Ovary (tissue), 7 donors: ENCODE measurements at regions not wholly inside any gene's neighbourhood (a gene's known extent, or its start where the extent isn't known, plus 50 kb on each side); places are given as distances from the start of the nearest gene placed in this dataset.

Source experiments
- DNase-seq, 5 donors: peaks; one replicate each; pipeline ENCODE4 v3.0.0-alpha.2; 2019 to 2020
- H3K27ac ChIP-seq, 2 donors: fragments of 200-600 bp; one replicate each; pipeline versions ENCODE4 v1.5.1 to v1.8.0; 2019 to 2022
- H3K27me3 ChIP-seq: fragments of 200-600 bp; one replicate; pipeline ENCODE4 v1.8.0; 2022
- H3K36me3 ChIP-seq: fragments of 200-600 bp; sonication (generic); one replicate; pipeline ENCODE4 v1.5.1; 2019
- H3K4me1 ChIP-seq: one replicate; pipeline ENCODE4 v1.8.1; 2013; ENCODE audit warnings: mild to moderate bottlenecking, moderate library complexity; ENCODE audit not compliant: insufficient read depth
- H3K4me3 ChIP-seq: fragments of 200-600 bp; sonication (generic); one replicate; pipeline ENCODE4 v1.5.1; 2017
- H3K9me3 ChIP-seq, 2 donors: fragments of 200-600 bp in 1 of 2; sonication (generic) in 1 of 2; one replicate each; pipeline versions ENCODE4 v1.5.1 to v1.8.1; 2013 to 2019; ENCODE audit warnings: mild to moderate bottlenecking in 1 of 2, moderate library complexity in 1 of 2
- CTCF ChIP-seq, 3 donors: fragments of 450-650 bp in 2 of 3; fragments of 200-600 bp in 1 of 3; IDR thresholded peaks; one replicate each; pipeline versions ENCODE4 v1.5.1 to v1.8.0; 2016 to 2022; ENCODE audit warnings: antibody characterized with exemption in 3 of 3, mild to moderate bottlenecking in 1 of 3
- EP300 ChIP-seq: sonication (generic); formaldehyde crosslinking; IDR thresholded peaks from one replicate; pipeline ENCODE4 v1.6.1; 2017; ENCODE audit warnings: antibody characterized with exemption
- POLR2A ChIP-seq: fragments of 450-650 bp; IDR thresholded peaks from one replicate; pipeline ENCODE4 v1.6.1; 2017; ENCODE audit warnings: antibody characterized with exemption, mild to moderate bottlenecking, moderate library complexity
- WGBS, 3 donors: extraction: QIAGEN DNeasy Blood & Tissue Kit in 1 of 3; methylation state at CpG; one replicate each; pipeline versions ENCODE4 v1.1.5 to v1.1.7; 2013 to 2017; 5-methylcytosine and 5-hydroxymethylcytosine counted together
- intact Hi-C, 4 donors: fragments of 100-400 bp; cut with DNase I; formaldehyde crosslinking; loops; one replicate each; pipeline versions ENCODE4 v1.11.0 to v1.15.1; 2022 to 2023
- donor health status: DM: no; HTN: no; CAD: no; lungs with moderate emphysema.
- donor health status: DM: no; HTN: no; CAD: no.
- donor health status: Bipolar disorder and iron deficiency.
- donor health status: DM: no; HTN: no; CAD: no.
- donor health status: DM: yes; HTN: yes; CAD: no.

GRCh38 chr4:24701683-24702082, 93.7 kb upstream of the SOD3 start:
- no peak overlapping the region for H3K27ac ChIP-seq
- H3K4me3 ChIP-seq = no peak overlapping the region
- 83 to 87% (median 86%) methylated on average over 5 of the region's 5 CpGs for WGBS, 3 donors
- no peaks in the 10 kb centered on the region for H3K9me3 ChIP-seq
- DNase-seq = no peak
- intact Hi-C loops = no loop called here
- no peaks in the 10 kb centered on the region for H3K36me3 ChIP-seq
- TF ChIP-seq CTCF (IDR thresholded peaks at IDR 0.05) (no peak), EP300 (no peak)
- H3K4me1 ChIP-seq = no peaks in the 10 kb centered on the region
- H3K27me3 ChIP-seq = no peaks in the 10 kb centered on the region

GRCh38 chr4:24702281-24702680, 93.1 kb upstream of the SOD3 start:
- DNase-seq = no peak
- Histone ChIP-seq H3K27me3 (no peaks in the 10 kb centered on the region), H3K36me3 (no peaks in the 10 kb centered on the region), H3K27ac (no peak overlapping the region), H3K4me3 (no peak overlapping the region), H3K4me1 (no peaks in the 10 kb centered on the region), H3K9me3 (no peaks in the 10 kb centered on the region)
- intact Hi-C loops = no loop called here
- TF ChIP-seq CTCF (IDR thresholded peaks at IDR 0.05) = no peak
- no peak for TF ChIP-seq POLR2A
- no peak for TF ChIP-seq EP300
- WGBS, 3 donors = 3 to 15% (median 4%) methylated on average over 1 of the region's 1 CpG

- intact Hi-C loops = no loop called here
These were observed 92.1 kb upstream of the SOD3 start for GRCh38 chr4:24703298-24703697.

GRCh38 chr4:24704149-24704548, 91.2 kb upstream of the SOD3 start:
- no peaks in the 10 kb centered on the region for H3K4me1 ChIP-seq
- 71 to 80% (median 79%) methylated on average over 6 of the region's 6 CpGs for WGBS, 3 donors
- no peak for DNase-seq
- H3K27ac ChIP-seq = no peak overlapping the region
- intact Hi-C loops = no loop called here
- TF ChIP-seq CTCF (IDR thresholded peaks at IDR 0.05) (no peak), EP300 (no peak), POLR2A (no peak)
- H3K9me3 ChIP-seq = no peaks in the 10 kb centered on the region
- no peaks in the 10 kb centered on the region for H3K27me3 ChIP-seq
- H3K36me3 ChIP-seq = no peaks in the 10 kb centered on the region
- no peak overlapping the region for H3K4me3 ChIP-seq

More at GRCh38 chr4:24703298-24703697, 92.1 kb upstream of the SOD3 start:
- no peak for DNase-seq
- WGBS, 3 donors = 97% methylated on average over 2 of the region's 2 CpGs
- Histone ChIP-seq H3K9me3 (no peaks in the 10 kb centered on the region), H3K4me1 (no peaks in the 10 kb centered on the region), H3K27me3 (no peaks in the 10 kb centered on the region), H3K27ac (no peak overlapping the region), H3K4me3 (no peak overlapping the region), H3K36me3 (no peaks in the 10 kb centered on the region)
- TF ChIP-seq EP300 (no peak), POLR2A (no peak), CTCF (IDR thresholded peaks at IDR 0.05) (no peak)
